ENCODE measurements at regions not wholly inside any gene's neighbourhood (a gene's known extent, or its start where the extent isn't known, plus 50 kb on each side); places are given as distances from the start of the nearest gene placed in this dataset.

DNA sequence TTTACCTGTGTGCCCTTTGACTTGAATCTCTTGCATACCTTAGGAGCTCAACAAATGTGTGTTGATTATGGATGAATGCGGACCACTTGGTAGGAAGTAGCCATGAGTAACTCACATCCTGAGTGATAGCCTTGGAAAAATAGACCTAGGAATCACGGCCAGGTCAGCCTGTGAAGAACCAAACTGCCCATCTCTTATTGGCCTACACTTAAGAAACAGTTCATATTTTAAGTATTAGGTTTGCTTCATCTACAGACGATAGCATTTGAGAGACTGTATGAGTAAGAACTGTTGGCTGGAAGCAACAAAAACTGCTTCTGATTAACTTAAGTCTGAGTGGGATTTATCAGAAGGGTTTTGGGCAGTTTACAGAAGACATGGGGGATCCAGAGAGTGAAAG lies 152.5 kb upstream of the ADRA1D start:
- TF ChIP-seq, protein P1, sequence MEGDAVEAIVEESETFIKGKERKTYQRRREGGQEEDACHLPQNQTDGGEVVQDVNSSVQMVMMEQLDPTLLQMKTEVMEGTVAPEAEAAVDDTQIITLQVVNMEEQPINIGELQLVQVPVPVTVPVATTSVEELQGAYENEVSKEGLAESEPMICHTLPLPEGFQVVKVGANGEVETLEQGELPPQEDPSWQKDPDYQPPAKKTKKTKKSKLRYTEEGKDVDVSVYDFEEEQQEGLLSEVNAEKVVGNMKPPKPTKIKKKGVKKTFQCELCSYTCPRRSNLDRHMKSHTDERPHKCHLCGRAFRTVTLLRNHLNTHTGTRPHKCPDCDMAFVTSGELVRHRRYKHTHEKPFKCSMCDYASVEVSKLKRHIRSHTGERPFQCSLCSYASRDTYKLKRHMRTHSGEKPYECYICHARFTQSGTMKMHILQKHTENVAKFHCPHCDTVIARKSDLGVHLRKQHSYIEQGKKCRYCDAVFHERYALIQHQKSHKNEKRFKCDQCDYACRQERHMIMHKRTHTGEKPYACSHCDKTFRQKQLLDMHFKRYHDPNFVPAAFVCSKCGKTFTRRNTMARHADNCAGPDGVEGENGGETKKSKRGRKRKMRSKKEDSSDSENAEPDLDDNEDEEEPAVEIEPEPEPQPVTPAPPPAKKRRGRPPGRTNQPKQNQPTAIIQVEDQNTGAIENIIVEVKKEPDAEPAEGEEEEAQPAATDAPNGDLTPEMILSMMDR (IDR thresholded peaks at IDR 0.05): no peak
- no peak for TF ChIP-seq POLR2A (IDR thresholded peaks at IDR 0.05)
